GM21390 (cell line): ENCODE measurements at regions not wholly inside any gene's neighbourhood (a gene's known extent, or its start where the extent isn't known, plus 50 kb on each side); places are given as distances from the start of the nearest gene placed in this dataset.
"Not testable (repeated sequence)": the region's sequence is repeated elsewhere in the genome, so short reads cannot be mapped to it uniquely, and the experiment has no call there.

ENCODE experiments used
- ATAC-seq: cut with Tn5 transposase; IDR thresholded peaks from one replicate; pipeline ENCODE4 v1.9.1; 2021; ENCODE audit not compliant: unreplicated experiment

DNA sequence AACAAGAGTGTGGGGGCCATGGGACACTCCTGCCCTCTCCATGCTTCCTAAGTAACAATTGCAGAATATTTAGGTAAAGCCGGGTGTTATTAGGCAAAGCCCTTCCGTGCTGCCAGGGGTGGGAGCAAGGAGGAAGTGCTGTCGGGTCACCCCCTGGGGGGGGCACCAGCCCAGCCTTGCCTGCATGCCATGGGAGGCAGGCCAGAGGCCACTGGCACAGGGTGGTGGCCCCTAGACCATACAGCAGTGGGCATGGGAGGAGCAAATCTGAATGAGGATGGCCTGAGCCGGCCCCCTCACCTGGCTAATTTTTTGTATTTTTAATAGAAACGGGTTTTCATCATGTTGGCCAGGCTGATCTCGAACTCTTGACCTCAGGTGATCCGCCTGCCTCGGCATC lies 355.7 kb upstream of the CDH8 start:
- ATAC-seq, result no peak

DNA sequence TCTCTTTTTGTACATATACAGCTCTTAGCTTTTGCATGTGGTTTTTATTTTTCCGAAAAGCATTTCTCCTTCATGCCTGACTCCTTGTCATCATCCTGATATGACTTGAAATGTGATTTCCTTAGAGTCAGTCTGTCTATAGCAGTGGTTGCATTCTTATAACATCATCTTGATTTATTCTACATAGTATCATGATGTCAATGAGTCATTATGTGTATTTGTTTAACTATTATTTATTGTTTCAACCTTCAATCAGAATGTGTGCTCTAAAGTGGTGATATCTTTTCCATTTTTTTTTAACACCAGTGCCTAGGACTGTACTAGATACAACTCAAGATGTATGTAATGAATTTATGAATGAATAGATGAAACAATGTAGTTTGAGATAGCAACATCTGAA lies 354.9 kb upstream of the CDH8 start:
- ATAC-seq, result no peak

DNA sequence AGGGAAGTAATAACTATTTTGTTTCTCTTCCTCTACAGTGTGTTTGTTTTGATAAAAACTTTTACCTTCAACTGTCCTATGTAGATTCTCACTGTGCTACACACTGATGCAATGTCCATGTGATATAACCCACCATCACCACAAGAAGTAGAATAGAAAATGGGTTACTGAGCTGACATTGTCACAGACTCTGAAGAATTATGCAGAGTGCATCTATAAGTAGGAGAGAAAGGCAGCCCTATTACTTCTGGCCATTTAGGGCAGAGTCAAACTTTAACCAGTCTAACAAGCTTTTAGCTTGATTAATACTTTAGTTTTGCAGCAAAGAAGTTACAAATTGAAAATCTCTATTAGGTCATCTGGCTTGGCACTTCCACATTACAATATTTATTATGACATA lies 354.0 kb upstream of the CDH8 start:
- no peak for ATAC-seq

DNA sequence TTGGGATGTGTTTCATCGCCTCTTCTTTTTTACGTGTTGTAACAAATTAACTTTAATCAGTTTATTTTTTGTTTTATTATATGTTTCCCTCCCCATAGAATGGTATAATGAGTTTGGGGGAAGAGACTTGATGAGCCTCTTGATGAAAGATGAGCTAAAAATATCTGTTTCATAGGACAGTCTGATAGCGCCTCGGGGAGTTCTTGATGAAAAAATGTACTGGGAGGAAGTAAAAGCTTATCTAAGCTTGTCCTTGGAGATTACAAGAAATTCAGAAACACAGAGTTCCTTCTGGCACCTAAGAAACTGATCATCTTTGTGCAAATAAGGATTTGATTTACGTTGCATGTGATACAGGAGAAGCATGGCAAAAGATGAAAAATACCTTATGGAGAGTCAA lies 350.2 kb upstream of the CDH8 start:
- ATAC-seq, result no peak

DNA sequence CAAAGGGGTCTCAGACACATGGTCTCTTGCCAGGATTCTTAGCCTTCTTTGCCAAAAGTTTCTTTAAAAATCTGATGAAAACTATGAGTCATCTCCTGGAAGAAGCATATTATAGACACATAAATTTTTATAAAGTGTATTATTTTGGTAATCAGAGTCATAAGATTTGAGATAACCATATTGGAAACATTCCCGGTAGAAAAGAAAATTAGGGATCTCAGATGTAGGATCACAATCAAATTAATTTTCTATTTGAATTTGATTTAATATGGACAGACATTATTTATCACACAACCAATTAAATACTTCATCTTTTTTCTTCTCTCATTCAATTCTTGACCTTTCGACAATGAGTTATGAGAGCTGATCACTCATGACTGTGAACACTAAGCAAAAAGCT lies 347.7 kb upstream of the CDH8 start:
- no peak for ATAC-seq

DNA sequence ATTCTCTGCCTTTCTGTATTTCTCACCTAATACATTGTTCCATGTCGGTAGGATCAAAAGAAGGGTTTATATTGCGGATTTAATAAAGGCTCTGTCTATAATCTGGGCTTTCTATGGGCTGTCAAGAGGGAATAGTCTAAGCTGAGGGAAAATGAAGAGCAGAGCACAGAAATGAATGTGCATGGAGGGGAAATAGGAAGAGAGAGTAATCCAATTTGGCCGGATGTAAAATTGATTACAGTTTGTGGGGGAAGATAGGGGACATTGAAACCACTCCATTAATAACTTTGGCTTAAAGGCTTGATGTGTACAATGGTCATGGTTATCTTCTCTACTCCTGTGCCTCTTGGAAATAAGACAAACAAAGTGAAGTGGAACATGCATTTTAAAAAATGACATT lies 334.2 kb upstream of the CDH8 start:
- no peak for ATAC-seq

DNA sequence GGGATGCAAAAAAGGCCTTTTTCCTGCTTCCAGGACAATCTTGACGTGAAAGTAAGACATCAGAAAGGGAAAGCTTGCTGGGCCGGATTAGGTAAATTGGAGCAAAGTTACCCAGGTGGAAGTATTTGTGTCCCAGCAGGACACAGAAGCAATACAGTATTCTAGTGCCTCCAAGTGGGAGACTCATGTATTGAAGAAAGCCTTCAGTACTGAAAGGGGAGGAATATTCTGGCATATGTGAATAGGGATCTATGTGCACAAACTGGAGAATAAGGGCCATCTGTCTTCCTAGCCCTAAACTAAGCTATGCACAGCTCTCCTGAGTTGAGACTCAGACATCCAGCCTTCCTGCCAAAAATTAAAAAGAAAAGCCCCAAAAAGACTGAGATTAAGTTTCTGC lies 327.3 kb upstream of the CDH8 start:
- no peak for ATAC-seq

DNA sequence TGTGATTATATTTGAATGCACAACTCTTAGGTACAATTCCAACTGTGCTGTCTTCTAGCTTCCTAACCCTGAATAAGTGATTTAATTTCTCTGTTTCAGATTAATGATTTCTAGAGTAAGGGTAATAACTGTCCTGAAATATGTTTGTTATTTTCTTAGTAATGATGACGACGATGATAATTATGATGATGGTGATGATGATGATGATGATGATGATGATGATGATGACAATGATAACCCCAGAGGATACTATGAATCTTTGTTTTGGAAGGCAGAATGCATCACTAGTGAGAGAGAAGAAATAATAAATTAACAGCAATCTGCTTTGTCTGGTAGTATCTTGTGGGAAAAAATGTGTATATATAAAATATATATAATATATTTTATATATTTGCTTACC lies 317.1 kb upstream of the CDH8 start:
- no peak for ATAC-seq

DNA sequence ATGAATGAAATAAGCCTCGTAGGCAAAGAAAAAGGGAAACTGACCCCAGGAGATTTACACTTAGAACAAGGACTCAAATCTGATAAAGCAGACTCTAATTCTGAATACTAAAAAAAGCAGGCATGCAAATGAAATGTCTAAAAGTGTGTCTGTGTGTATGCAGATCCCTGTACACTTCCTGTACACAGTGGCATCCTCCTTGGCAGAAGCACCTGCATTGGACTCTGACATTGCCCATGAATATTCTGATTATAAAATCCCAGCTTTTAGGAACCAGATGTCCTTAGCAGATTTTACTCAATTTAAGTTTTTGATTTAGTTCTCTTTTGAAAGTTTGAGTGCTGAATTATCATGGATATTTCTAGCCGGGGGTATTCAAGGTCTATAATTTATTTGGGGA lies 306.0 kb upstream of the CDH8 start:
- no peak for ATAC-seq

DNA sequence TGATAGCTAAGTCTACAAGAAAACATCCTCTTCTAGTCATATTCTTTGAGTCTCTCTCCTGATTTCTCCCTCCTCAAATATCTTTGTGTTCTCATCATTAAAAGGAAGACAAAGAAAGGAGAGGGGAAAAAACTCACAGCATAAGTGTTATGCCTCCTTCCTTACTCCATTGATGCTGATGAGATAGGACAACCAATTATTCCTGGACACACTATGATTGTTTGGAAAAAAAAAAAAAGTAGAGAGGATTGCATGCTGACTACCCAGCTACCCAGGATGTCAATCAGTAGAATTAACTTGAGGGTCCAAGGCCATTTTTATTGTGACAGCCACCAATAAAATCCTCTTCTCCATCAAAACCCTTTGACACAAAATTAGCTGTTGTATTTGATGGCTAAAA lies 299.1 kb upstream of the CDH8 start:
- no peak for ATAC-seq

DNA sequence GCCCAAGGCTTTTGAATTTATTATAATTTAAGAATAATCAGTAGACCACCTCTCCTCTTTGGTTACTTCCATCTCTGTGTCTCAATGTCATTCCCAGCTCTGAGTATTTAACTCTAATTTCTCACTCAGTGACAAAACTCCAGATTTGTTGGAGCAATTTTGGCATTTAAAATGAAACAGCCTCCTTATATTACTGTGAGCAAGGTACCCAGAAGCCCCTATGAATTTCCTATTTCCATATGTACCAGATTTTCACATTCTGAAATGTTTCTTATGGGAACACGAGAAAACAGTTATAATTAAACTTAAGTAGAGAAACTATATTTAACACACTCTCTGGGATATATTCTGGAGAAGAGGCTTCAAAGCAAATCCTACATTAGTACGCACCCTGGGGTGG lies 285.4 kb upstream of the CDH8 start:
- ATAC-seq, result no peak

DNA sequence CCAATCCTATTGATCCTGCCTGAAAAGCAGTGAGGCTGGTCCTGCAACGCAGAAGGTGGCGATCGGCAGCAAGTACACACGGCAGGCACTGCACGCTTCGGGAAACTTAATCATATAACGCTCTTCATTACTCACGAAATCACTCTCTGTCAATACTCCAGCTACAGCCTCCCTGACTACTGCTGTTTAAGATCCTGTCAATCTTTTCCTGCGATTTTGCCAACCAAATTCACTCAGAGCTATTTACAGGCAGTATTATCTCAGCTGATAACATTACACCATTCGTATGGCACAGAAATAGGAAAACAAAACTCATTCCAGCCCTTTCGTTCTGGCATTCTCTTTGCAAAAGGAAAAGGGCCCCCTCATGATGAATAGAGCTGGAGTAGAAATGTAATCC lies 262.4 kb upstream of the CDH8 start:
- no peak for ATAC-seq

DNA sequence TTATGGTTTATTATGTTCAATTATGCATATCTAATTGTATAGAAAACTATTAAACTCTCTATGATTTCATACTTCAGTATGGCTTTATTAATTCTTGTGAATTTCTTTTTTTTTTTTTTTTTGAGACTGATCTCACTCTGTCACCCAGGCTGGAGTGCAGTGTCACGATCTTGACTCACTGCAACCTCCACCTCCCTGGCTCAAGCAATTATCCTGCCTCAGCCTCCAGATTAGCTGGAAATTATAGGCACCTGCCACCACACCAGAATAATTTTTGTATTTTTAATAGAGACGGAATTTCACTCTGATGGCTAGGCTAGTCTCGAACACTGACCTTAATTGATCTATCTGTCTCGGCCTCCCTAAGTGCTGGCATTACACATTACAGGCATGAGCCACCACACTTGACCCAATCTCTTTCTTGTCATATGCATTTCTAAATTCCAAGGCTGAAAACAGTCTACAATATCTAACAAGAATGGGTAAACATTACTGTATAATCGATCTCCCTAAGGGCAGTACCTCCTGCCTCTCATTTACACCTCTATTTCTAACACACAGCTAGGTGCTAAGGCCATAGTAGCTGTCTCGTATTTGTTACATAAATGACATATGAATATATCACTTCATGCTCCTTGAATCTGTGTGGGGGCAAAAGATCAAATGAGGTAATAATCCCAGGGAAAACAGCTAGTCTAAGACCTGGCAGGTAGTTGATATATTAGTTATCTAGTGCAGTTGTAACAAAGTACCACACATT lies 258.2 kb upstream of the CDH8 start:
- ATAC-seq, result no peak

DNA sequence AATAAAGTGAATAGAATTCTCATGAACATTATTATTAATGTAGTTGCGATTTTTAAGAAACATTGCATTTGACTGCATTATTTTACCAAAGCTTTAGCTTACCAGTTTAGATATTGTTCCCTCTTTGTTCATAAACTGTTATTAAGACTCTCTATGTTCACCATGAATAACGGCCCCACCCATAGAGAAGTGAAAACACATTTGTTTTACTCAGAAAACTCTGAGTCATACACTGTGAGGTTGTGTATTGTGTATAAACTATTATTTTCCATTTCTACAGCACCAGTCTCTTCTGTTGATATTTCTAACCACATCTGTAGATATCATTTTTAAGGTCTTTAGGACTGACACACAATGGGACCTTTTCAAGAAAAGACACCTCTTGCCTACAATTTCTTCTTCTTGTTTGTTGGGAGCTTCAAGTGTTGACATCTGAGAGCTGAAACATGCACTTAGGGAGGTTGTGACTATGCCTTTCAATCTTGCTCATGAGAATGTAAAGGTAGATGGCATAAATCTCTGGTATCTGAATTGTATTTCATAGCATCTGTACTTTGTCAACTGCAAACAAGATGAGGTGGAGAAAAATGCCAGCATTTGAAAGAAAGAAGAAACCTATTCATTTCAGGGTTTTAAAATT lies 252.9 kb upstream of the CDH8 start:
- ATAC-seq, result no peak

DNA sequence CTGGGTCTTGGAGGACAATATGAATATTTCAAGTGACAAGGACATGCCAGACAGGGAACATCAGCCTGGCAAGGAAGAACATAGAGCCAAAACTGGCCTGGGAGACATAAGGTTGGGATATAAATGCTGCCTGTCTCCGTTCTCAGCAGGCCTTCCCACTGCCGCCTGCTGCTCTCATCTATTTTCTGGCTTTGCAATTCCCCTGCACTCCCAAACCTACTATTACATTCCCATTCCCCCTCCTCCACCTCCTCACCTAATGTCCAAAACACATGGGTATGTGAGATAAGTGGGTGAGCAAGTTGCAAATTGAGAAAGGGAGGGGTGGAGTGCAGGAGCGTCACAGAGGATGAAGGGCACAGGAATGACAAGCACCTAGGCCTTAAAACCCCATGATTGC lies 244.3 kb upstream of the CDH8 start:
- ATAC-seq, result no peak

DNA sequence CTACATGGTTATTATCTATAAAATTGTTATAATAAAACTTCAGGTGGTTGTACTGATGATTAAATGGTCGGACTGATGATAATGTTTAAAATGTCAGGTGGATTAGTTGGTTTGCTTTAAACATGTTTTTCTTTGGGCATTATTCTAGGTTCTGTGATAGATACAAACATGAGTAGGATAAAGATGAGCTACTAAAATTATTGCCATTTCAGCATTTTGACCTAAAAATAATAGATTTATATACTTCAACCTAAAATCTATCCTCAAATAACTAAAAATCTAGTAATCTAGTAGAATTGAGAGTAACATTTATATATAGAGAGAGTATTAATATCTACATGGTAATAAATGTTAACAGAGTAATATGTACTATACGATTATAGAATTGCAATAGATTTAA lies 241.7 kb upstream of the CDH8 start:
- no peak for ATAC-seq

DNA sequence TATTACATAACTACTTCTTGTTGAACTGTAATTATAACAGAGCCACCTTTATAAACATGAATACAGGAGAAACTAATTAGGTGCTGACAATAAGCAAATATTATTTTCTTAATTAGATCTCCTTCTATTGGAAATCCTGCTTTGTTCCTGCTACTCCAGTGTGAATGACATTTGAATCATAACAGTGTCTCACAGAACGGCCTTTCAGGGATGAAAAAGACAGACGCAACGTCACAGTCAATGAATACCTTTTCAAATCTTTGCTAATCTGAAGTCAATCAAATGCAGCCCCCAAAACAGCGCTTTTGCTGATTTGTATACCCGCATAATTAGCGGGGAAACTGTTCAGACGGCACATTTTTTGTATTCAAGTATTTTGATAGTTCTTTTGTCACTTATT lies 240.4 kb upstream of the CDH8 start:
- no peak for ATAC-seq

DNA sequence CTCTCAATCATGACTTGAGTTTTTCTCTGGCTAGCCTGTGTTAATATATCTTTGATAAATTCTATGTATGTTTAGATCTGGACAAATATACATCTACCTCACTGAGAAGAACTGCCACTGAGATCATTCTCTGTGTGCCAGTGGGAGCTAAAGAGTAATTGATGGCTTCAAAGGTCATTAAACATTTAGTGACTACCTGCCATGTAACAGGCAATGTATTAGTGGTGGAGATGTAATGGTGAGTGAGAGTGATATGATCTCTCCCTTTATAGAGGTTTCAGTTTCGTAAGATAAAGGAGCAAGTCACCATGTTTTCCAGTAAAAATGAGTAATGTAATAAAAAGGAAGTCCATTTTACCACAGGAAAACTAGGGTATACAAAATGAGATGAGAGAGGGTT lies 235.8 kb upstream of the CDH8 start:
- ATAC-seq, result no peak

DNA sequence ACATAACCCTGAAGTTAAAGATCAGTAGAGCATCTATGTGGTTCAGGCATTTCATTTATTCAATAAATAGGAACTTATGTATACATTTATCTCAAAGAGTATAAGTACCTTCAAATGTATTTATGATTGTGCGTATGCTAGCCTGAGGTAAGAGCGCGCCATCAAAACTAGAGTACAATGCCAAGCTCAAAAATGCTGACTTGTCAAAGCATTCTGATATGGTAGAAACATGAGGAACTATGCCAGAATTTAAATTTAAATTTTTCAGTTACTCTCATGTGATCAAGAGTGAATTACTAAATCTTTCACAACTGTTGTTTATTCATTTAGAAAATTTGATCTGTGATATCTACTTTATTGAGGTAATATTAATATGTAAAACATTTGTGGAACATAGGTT lies 225.5 kb upstream of the CDH8 start:
- no peak for ATAC-seq

DNA sequence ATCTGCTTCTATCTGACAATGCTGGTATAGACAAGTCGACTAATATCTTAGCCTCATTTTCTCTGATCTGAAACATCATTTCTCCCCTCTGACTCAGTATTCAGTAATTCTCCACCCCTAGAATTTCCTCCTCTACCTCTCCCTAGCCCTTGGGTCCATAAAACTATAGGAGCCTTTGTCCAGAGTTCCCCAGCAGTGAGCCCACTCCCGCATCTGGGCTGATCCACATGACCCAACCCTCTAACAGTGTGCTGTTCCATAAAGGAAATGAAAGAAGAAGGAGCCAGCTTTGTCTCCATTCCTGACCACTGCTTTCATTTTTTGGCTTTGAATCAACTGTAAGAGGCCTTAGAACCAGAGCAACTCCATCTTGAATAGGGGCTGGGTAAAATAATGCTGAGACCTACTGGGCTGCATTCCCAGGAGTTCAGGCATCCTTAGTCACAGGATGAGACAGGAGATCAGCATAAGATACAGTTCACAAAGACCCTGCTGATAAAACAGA lies 222.7 kb upstream of the CDH8 start:
- ATAC-seq, result not testable (repeated sequence)

DNA sequence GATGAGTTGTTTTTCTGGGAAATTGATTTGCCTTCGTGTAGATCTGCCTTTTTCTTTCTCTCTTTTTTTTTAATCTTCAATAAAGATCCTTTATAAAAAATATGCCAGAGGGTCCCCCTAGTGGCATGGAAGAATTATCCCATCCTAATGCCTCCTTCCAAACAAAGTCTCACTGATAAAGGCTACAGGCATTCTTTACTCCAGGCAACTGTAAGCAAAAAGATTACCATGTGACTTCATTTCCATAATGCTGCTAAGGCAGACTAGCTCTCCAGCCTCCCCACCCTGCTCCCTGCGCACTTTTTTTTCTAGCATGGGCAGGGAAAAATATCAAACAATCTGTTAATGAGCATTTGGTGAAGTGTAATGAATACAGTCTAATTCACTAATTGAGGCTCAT lies 220.2 kb upstream of the CDH8 start:
- ATAC-seq, result no peak

DNA sequence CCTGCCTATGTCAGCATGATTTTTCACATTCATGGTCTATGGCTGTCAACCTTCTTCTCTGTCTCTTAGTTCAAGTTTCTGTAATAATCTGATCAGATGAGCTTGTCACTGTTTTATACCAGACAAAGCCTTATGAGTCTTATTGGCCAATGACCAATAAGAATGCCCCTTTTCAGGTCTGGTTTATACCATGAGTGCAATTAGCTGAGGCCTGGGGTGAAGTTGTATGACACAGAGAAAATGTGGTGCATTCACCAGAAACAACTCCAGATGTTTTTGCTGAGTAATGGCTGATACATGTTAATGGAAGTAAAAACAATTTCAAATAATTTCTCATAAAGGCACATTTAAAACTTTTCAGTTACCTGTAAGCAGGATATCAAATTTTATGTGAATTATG lies 218.6 kb upstream of the CDH8 start:
- ATAC-seq, result no peak

DNA sequence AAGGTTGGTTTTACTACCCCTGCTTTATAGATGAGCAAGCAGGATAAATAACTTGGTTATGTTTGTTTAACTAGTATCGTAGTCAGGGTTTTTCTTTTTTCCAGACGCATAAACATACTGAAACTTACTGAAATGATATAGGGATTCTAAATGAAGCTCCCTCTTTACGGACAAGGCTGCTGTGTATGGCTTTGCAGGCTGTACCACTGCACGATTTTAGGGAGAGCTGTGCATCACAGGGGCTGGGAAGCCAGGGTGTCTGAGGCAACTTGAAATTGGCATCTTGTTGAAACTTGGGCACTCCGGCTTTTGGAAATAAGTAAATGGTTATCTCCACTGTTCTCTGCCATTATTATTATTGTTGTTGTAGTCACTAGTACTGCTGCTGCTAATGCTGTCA lies 218.1 kb upstream of the CDH8 start:
- ATAC-seq, result no peak
